ENCODE measurements at regions not wholly inside any gene's neighbourhood (a gene's known extent, or its start where the extent isn't known, plus 50 kb on each side); places are given as distances from the start of the nearest gene placed in this dataset.
"Not testable (repeated sequence)": the region's sequence is repeated elsewhere in the genome, so short reads cannot be mapped to it uniquely, and the experiment has no call there.

DNA sequence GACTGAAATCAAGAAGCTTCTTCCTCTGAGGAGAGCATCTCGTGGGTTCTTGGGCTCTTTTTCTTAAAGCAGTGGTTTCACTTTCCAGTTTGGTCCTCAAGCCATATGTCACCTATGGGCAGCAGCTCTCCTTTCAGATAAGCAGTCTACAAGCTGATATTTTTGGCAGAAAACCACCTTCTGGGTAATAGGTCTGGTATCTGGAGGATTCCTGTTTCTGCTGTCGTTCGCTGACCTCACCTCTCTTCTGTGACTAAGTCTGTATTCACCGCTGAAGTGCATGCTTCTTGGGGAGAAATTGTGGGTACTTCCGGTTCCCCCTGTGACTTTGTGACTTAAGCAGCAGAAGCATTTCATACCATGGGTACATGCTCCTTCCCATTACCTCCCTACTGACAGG, 193.6 kb downstream of the EDN1 start:
- in situ Hi-C loops (cut with HindIII; ENCODE audit: low pct_unique_long_range_greater_than_20kb, low sequenced_read_pairs) = no loop called here

DNA sequence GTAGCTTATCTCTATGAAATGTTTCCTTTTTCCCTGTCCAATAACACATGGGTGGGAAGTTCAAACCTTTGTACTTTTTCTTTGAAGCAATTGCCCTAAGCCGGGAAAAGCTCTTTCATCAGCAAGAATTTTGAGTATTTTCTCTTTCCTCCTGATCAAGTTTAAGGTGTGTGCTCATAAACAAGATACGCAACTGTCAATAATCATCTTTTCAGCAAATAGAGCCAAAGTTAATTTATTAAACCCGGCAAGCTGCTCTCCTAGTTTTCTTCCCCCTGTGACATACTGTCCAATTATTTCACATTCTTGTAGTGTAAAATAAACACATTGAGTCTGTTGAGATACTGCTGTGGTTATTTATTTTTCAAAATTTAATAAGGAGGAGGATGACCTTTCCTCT, 194.4 kb downstream of the EDN1 start:
- in situ Hi-C loops (cut with HindIII; ENCODE audit: low pct_unique_long_range_greater_than_20kb, low sequenced_read_pairs) = no loop called here
- DNase-seq (ENCODE audit: low read depth, low spot score) = no peak

More for the DNA sequence above, 193.6 kb downstream of the EDN1 start:
- DNase-seq (ENCODE audit: low read depth, low spot score) = no peak

DNA sequence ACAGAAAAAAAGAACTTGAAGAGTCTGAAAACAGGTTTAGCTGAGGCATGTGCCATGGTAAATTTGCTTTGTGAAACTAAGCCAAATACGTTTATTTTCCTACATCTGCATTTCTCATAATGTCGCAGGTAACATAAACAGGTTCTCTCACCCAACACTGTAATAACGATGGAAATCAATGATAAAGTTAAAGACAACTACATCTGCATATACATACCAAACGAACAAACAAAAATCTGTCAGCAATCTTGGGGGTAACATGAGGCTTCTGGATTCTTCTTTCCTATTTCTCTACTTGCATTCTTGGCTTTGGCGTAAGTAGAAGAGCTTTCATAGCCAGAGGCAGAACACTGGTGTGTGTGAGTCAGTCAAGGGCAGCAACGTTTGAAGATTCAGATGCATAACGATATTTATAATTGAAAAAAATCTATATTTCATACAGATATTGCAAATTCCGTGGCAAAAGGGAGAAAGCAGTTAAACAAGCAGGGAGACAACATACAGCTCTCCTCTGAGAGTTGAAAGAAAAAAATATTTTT, 195.1 kb downstream of the EDN1 start:
- DNase-seq (ENCODE audit: low read depth, low spot score) = no peak
- in situ Hi-C loops (cut with HindIII; ENCODE audit: low pct_unique_long_range_greater_than_20kb, low sequenced_read_pairs) = no loop called here

DNA sequence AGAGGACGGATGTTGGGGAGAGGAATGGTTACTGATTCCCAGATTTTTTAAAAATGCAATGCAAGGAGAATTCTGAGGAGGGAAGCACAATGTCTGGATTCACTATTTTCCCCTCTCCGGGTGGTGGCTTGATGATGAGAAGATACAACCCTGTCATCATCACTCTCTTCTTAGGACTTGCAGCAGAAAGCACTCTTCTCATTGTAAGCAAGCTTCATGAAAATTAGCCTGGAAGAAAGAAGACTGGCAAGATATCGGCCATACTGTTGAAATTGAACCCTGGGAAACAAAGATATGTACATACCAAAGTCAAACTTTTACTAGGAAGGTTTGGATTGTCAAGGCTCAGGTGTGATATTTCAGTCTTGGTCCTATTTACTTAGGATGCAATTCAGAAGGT, 195.7 kb downstream of the EDN1 start:
- in situ Hi-C loops (cut with HindIII; ENCODE audit: low pct_unique_long_range_greater_than_20kb, low sequenced_read_pairs) = no loop called here

DNA sequence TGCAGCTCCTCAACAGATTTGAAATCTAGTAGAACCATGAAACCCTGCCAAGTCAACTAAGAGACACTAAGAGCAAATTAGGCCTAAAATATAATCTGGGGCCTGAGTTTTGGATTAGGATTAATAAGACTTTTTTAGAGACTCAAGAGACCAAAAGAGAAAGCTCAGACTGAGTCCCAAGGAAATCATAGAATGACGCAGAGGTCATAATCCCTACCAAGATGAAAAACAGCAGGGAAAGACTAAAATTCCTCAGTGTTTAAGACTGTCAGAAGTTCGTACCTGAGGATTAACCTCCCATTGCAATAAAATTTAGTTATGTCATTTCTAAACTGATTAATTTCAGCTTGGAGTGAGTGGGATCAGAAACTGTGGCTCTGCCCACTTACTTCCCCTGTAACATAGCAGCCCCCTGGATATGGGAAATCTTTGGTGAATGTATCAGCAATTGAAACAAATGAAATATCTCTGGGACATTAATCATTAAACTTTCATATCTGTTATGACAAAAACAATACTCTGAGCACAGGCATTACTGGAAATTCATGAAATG, 200.3 kb downstream of the EDN1 start:
- in situ Hi-C loops (cut with HindIII; ENCODE audit: low pct_unique_long_range_greater_than_20kb, low sequenced_read_pairs) = no loop called here
- DNase-seq (ENCODE audit: low read depth, low spot score) = no peak

More for the DNA sequence above, 195.7 kb downstream of the EDN1 start:
- no peak for DNase-seq (ENCODE audit: low read depth, low spot score)

DNA sequence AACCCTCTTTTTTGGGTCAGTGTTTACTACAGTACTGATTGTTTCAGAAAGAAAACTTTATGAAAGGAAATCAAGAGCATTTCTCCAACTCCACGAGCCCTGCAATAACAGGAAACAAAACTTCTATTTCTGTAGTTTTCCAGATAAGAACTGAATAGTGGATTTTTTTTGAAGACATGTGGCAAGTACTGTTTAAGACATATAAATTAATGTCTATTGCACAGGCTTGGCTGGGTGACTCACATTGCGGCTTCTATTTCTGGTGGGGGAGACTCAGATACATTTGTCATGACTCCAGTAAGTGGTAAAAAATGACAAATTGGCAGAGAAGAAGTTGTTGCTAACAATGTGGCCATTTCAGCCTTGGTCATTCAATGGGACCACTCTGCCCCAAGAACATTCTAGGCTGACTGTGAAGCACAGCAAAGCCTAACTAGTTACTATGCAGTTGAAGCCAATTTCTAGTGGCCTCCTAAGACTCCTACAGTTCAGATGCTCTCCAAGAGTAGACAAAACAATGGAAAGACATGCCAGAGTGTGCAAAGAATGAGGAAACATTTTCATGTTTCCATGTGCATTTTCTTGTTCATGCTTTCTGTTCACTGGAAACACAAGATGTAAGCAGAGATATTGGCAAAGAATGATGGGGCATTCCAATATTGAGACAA, 200.9 kb downstream of the EDN1 start:
- in situ Hi-C loops (cut with HindIII; ENCODE audit: low pct_unique_long_range_greater_than_20kb, low sequenced_read_pairs) = no loop called here
- DNase-seq (ENCODE audit: low read depth, low spot score) = no peak

DNA sequence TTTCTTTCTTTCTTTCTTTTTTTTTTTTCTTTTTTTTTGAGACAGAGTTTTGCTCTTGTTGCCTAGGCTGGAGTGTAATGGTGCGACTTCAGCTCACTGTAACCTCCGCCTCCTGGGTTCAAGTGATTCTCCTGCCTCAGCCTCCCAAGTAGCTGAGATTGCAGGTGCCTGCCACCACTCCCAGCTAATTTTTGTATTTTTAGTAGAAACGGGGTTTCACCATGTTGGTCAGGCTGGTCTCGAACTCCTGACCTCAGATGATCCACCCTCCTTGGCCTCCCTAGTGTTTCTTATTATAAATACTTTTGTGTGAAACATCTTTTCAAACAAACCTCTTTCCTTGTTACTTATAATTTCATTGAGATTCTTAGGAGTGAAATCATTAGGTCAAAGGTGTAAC, 202.8 kb downstream of the EDN1 start:
- in situ Hi-C loops (cut with HindIII; ENCODE audit: low pct_unique_long_range_greater_than_20kb, low sequenced_read_pairs); DNase-seq (ENCODE audit: low read depth, low spot score): not testable (repeated sequence)

DNA sequence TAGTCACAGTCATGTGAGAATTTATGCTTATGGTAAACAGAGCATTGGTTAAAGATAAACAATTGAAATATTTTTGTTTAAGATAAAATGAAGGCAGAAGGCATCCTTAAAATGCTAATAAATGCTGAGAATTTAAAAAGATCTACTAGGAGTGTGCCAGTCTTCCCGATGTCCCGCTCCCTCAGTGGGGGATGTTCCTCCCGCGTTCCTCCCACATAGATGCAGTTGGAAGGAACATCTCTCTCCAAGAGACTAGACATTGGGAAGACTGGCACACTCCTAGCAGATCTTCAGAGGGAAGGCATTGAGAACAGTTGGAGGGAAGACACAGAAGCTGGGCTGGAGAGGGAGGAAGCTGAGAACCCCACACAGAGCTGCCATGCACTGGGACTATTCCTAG, 203.3 kb downstream of the EDN1 start:
- in situ Hi-C loops (cut with HindIII; ENCODE audit: low pct_unique_long_range_greater_than_20kb, low sequenced_read_pairs) = no loop called here
- no peak for DNase-seq (ENCODE audit: low read depth, low spot score)

DNA sequence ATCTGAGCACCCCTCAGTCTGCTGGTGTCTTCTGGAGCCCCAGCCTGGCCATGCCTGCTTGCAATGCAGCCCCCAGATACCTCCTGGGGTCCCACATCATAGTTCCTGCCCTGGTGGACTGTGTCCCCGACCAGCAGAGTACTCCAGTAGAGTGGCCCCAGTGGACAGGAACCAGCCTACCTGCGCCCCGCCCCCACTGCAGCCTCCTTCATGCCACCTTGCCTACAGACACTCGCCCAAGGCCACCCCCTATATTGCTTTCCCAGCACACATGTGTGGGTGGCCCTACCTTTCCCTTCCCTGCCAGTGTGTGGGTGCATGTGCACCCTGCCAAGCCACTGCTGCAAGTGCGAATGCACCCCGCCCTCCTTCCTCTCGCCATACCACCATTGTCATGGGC, 204.0 kb downstream of the EDN1 start:
- in situ Hi-C loops (cut with HindIII; ENCODE audit: low pct_unique_long_range_greater_than_20kb, low sequenced_read_pairs) = no loop called here
- DNase-seq (ENCODE audit: low read depth, low spot score) = no peak

DNA sequence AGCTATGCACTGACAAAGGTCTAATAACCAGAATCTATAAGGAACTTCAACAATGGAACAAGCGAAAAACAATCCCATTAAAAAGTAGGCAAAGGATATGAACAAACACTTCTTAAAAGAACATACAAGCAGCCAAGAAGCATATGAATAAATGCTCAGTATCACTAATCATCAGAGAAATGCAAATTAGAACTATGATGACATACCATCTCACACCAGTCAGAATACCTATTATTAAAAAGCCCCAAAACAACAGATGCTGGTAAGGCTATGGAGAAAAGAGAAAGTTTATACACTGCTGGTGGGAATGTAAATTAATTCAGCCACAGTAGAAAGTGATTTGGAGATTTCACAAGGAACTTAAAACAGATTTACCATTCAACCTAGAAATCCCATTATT, 211.8 kb downstream of the EDN1 start:
- in situ Hi-C loops (cut with HindIII; ENCODE audit: low pct_unique_long_range_greater_than_20kb, low sequenced_read_pairs) = no loop called here
- no peak for DNase-seq (ENCODE audit: low read depth, low spot score)

DNA sequence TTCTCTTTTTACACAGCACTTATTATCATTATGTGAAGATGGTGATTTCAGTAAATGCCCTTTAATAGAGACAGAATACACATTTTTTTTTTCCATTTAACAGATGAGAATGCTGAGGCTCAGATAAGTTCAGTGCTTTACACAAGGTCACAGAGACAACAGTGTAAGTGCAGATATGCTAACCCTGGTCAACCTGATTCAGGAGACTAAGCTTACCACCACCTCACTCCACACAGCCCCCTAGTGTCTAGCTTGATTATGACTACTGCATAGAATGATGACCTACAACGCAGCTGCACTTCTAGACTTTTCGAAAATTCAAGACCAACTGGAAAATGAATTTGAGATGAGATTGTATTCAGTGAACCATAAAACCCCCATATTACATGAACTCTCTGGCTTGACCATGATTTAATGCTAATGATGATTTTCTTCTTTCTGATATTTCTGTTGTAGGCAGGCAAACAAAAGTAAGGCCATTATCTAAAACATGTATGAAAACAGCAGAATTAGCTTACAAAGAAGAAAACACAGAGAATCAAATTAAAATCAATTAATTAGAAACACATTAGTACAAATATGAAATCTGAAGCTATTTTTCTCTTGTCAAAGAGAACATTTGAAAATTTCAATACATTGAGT, 212.1 kb upstream of the PHACTR1 start:
- in situ Hi-C loops (cut with HindIII; ENCODE audit: low pct_unique_long_range_greater_than_20kb, low sequenced_read_pairs) = no loop called here
- DNase-seq (ENCODE audit: low read depth, low spot score) = peak; percentile 64

DNA sequence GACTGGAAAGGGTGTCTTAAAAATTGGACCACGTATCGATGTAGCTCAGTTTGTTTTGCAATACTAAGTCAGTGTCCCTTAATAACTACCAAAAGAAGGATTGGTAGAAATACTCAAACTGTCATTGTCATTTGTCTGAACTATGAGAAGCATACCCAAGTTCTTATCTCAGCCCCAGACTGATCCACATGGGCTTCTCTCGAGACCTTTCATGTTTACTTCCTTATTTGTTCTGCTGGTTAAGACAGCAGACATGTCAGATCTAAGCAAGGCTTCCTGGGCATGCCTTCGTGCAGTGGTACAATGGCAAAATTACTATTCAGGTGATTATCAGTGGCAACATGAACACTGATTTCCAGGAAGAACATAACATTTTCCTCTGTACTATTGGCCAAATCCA, 211.1 kb upstream of the PHACTR1 start:
- in situ Hi-C loops (cut with HindIII; ENCODE audit: low pct_unique_long_range_greater_than_20kb, low sequenced_read_pairs) = no loop called here
- DNase-seq (ENCODE audit: low read depth, low spot score) = no peak

DNA sequence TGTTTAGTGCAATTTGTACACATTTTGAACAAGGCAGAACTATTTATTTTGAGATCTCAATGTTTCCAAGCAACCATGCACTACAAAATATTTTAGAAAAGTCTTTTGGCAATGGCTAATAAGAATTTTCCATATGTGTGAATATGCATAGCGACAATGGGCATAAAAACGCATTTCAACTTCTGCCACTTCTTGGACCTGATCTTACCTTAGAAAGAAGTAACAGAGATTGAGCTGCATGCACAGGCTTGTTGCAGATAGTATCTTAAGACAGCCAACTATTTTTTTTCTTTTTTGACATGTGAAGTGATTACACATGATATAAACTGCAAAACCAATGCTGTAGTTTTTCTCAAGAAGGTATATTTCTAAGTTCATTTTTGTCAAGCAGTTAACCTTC, 210.4 kb upstream of the PHACTR1 start:
- DNase-seq (ENCODE audit: low read depth, low spot score) = no peak
- in situ Hi-C loops (cut with HindIII; ENCODE audit: low pct_unique_long_range_greater_than_20kb, low sequenced_read_pairs) = no loop called here

DNA sequence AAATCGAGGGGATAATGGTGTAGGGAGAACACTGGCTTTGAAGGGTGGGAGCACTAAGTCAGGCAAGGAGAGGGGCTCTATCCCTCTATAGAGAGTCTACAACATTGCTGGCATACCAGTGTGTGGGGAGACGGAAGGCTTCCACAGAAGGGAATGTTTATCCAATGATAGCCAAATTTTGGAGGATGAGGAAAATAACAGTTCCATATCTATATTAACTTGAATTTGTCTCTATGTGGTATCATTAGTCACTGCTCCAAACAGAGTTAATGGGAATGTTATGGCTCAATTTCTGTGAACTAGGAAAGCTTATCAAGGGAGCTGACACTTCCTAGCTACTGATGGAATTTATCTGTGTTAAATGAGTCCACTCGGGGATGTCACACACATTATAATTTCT, 208.9 kb upstream of the PHACTR1 start:
- DNase-seq (ENCODE audit: low read depth, low spot score) = no peak
- in situ Hi-C loops (cut with HindIII; ENCODE audit: low pct_unique_long_range_greater_than_20kb, low sequenced_read_pairs) = no loop called here

DNA sequence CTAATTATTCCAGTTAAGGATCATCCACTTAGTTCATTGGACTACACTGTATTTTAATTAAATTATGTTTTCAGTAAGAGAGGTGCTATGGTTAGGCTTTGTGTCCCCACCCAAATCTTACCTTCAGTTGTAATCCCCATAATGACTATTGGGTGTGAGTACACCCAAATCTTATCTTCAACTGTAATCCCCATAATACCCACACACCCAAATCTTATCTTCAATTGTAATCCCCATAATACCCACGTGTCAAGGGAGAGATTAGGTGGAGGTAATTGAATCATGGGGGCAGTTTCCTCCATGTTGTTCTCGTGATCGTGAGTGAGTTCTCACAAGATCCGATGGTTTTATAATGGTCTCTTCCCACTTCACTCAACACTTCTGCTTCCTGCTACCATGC, 208.0 kb upstream of the PHACTR1 start:
- in situ Hi-C loops (cut with HindIII; ENCODE audit: low pct_unique_long_range_greater_than_20kb, low sequenced_read_pairs) = no loop called here
- DNase-seq (ENCODE audit: low read depth, low spot score) = no peak

DNA sequence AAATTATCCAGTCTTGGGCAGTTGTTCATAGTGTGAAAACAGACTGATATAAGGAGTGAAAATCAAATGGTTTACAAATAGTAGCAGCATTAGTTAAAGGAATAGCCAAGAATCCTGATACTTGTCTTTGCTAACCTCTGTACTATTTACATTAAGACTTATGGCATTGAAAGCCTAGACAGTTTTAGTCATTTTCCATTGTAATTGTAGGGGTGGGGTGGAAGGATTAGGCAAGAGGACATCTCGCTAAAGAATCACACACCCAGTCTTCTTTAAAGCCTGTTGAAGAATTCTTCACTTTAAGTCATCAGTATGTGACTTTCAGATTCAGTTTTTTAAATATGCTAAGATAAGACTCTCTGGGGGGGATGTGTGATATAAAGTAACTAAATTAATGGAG, 207.5 kb upstream of the PHACTR1 start:
- in situ Hi-C loops (cut with HindIII; ENCODE audit: low pct_unique_long_range_greater_than_20kb, low sequenced_read_pairs) = no loop called here

DNA sequence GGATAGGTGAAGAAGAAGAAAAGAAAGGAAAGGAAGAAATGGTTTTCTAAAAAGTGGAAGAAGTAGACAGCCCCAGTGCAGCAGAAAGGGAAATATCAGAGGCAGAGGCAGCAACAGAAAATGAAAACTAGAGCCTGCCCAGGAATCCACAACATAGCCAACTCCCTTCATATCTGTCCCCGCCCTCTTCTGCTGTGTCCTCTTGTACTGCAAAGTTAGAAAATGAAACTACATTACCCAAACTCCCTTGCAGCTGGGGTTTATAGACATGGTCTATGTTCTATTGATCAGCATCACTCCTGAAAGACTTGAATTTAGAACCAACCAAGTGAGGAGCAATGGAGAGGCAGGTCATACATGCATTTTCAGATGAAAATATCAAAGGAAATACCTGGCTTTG, 200.5 kb upstream of the PHACTR1 start:
- peak; percentile 10 for DNase-seq (ENCODE audit: low read depth, low spot score)
- in situ Hi-C loops (cut with HindIII; ENCODE audit: low pct_unique_long_range_greater_than_20kb, low sequenced_read_pairs) = no loop called here

More for the DNA sequence above, 207.5 kb upstream of the PHACTR1 start:
- no peak for DNase-seq (ENCODE audit: low read depth, low spot score)

DNA sequence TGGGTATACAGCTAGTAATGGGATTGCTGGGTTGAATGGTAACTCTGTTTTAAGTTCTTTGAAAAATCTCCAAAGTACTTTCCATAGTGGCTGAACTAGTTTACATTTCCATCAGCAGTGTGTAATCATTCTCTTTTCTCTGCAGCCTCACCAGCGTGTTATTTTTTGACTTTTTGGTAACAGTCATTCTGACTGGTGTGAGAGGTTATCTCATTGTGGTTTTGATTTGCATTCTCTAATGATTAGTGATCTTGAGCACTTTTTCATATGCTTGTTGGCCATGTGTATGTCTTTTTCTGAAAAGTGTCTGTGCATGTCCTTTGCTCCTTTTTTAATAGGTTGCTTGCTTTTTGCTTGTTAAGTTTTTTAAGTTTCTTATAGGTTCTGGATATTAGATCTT, 194.2 kb upstream of the PHACTR1 start:
- DNase-seq (ENCODE audit: low read depth, low spot score) = no peak
- in situ Hi-C loops (cut with HindIII; ENCODE audit: low pct_unique_long_range_greater_than_20kb, low sequenced_read_pairs) = no loop called here

DNA sequence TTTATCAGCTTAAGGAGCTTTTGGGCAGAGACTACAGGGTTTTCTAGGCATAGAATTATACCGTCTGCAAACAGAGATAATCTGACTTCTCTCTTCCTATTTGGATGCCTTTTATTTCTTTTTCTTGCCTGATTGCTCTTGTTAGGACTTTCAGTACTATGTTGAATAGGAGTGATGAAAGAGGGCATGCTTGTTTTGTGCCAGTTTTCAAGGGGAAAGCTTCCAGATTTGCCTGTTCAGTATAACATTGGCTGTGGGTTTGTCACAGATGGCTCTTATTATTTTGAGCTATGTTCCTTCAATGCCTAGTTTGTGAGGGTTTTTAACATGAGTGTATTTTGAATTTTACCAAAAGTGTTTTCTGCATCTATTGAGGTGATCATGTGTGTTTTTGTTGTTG, 192.8 kb upstream of the PHACTR1 start:
- in situ Hi-C loops (cut with HindIII; ENCODE audit: low pct_unique_long_range_greater_than_20kb, low sequenced_read_pairs) = no loop called here
- DNase-seq (ENCODE audit: low read depth, low spot score) = no peak
